ENCODE measurements at regions not wholly inside any gene's neighbourhood (a gene's known extent, or its start where the extent isn't known, plus 50 kb on each side); places are given as distances from the start of the nearest gene placed in this dataset.
"Not testable (repeated sequence)": the region's sequence is repeated elsewhere in the genome, so short reads cannot be mapped to it uniquely, and the experiment has no call there.

GRCh38 chr1:43108080-43108479 lies 64.0 kb downstream of the EBNA1BP2 start:
- Histone ChIP-seq H3K9me3 (no peaks in the 10 kb centered on the region), H3K4me1 (no peaks in the 10 kb centered on the region), H3K27me3 (no peaks in the 10 kb centered on the region), H3K4me3 (no peak overlapping the region), H3K36me3 (no peaks in the 10 kb centered on the region), H3K27ac (no peak overlapping the region)
- DNase-seq (no peak), ATAC-seq (no peak)
- in situ Hi-C loops (cut with MboI; ENCODE audit: low sequenced_read_pairs in 4 of 4) (no loop called here), intact Hi-C loops (cut with DNase I; ENCODE audit: low total_unique reads) (no loop called here)
- TF ChIP-seq CTCF (IDR thresholded peaks at IDR 0.05 in 4 of 5, conservative IDR thresholded peaks at IDR 0.05 in 1 of 5): no peak
- TF ChIP-seq POLR2A (IDR thresholded peaks at IDR 0.05): no peak

- in situ Hi-C loops (cut with MboI; ENCODE audit: low sequenced_read_pairs in 4 of 4): no loop called here
- TF ChIP-seq CTCF (IDR thresholded peaks at IDR 0.05 in 4 of 5, conservative IDR thresholded peaks at IDR 0.05 in 1 of 5): no peak
- TF ChIP-seq POLR2A (IDR thresholded peaks at IDR 0.05): no peak
- DNase-seq: no peak
- ATAC-seq: no peak
- no peaks in the 10 kb centered on the region for H3K36me3 ChIP-seq
- H3K9me3 ChIP-seq: no peaks in the 10 kb centered on the region
- H3K4me3 ChIP-seq: no peak overlapping the region
- intact Hi-C loops (cut with DNase I; ENCODE audit: low total_unique reads): no loop called here
- H3K27me3 ChIP-seq: no peaks in the 10 kb centered on the region
- no peaks in the 10 kb centered on the region for H3K4me1 ChIP-seq
- no peak overlapping the region for H3K27ac ChIP-seq
These were observed 64.4 kb downstream of the EBNA1BP2 start for GRCh38 chr1:43107664-43108063.

GRCh38 chr1:43104027-43104763 lies 67.9 kb downstream of the EBNA1BP2 start:
- intact Hi-C loops (cut with DNase I; ENCODE audit: low total_unique reads): no loop called here
- H3K9me3 ChIP-seq: no peaks in the 10 kb centered on the region
- in situ Hi-C loops (cut with MboI; ENCODE audit: low sequenced_read_pairs in 4 of 4): no loop called here
- TF ChIP-seq CTCF (IDR thresholded peaks at IDR 0.05 in 4 of 5, conservative IDR thresholded peaks at IDR 0.05 in 1 of 5) (no peak), POLR2A (IDR thresholded peaks at IDR 0.05) (no peak)
- H3K4me1 ChIP-seq: no peaks in the 10 kb centered on the region
- H3K27me3 ChIP-seq: no peaks in the 10 kb centered on the region
- H3K4me3 ChIP-seq: no peak overlapping the region
- ATAC-seq (no peak), DNase-seq (no peak)
- H3K27ac ChIP-seq: no peak overlapping the region
- H3K36me3 ChIP-seq: no peaks in the 10 kb centered on the region

- TF ChIP-seq POLR2A (IDR thresholded peaks at IDR 0.05) (no peak), CTCF (IDR thresholded peaks at IDR 0.05 in 4 of 5, conservative IDR thresholded peaks at IDR 0.05 in 1 of 5) (no peak)
- in situ Hi-C loops (cut with MboI; ENCODE audit: low sequenced_read_pairs in 4 of 4): no loop called here
- H3K27ac ChIP-seq: no peak overlapping the region
- H3K36me3 ChIP-seq: no peaks in the 10 kb centered on the region
- no peaks in the 10 kb centered on the region for H3K9me3 ChIP-seq
- H3K4me1 ChIP-seq: no peaks in the 10 kb centered on the region
- H3K27me3 ChIP-seq: no peaks in the 10 kb centered on the region
- no peak overlapping the region for H3K4me3 ChIP-seq
- no peak for ATAC-seq
- intact Hi-C loops (cut with DNase I; ENCODE audit: low total_unique reads): no loop called here
- no peak for DNase-seq
These were observed 71.0 kb downstream of the EBNA1BP2 start for GRCh38 chr1:43101061-43101460.

- Histone ChIP-seq H3K9me3 (no peaks in the 10 kb centered on the region), H3K36me3 (no peaks in the 10 kb centered on the region), H3K27me3 (peaks cover 0 to 2% (median 0%) of the 10 kb centered on the region in 3 donors), H3K4me3 (no peak overlapping the region), H3K4me1 (no peaks in the 10 kb centered on the region), H3K27ac (no peak overlapping the region)
- in situ Hi-C loops (cut with MboI; ENCODE audit: low sequenced_read_pairs in 4 of 4): loop anchor here in 1 of 4 donors (25.0 kb wide), 1 partner anchor 511 kb away; no protein-coding TSS in a partner anchor
- ATAC-seq (no peak), DNase-seq (no peak)
- no peak for TF ChIP-seq CTCF (IDR thresholded peaks at IDR 0.05 in 4 of 5, conservative IDR thresholded peaks at IDR 0.05 in 1 of 5)
- no peak for TF ChIP-seq POLR2A (IDR thresholded peaks at IDR 0.05)
- intact Hi-C loops (cut with DNase I; ENCODE audit: low total_unique reads): no loop called here
These were observed 73.9 kb downstream of the EBNA1BP2 start for GRCh38 chr1:43098200-43098599.

GRCh38 chr1:43096528-43096927 lies 75.6 kb downstream of the EBNA1BP2 start:
- H3K4me1 ChIP-seq; H3K4me3 ChIP-seq; H3K9me3 ChIP-seq; ATAC-seq; intact Hi-C loops (cut with DNase I; ENCODE audit: low total_unique reads); H3K27ac ChIP-seq; H3K27me3 ChIP-seq; DNase-seq; H3K36me3 ChIP-seq: not testable (repeated sequence)
- in situ Hi-C loops (cut with MboI; ENCODE audit: low sequenced_read_pairs in 4 of 4): loop anchor here in 1 of 4 donors (25.0 kb wide), 1 partner anchor 509 kb away; no protein-coding TSS in a partner anchor

GRCh38 chr1:43090812-43091211 lies 81.3 kb downstream of the EBNA1BP2 start:
- H3K9me3 ChIP-seq; H3K27me3 ChIP-seq; H3K4me1 ChIP-seq; H3K27ac ChIP-seq; H3K36me3 ChIP-seq; ATAC-seq; intact Hi-C loops (cut with DNase I; ENCODE audit: low total_unique reads); H3K4me3 ChIP-seq; DNase-seq: not testable (repeated sequence)
- in situ Hi-C loops (cut with MboI; ENCODE audit: low sequenced_read_pairs in 4 of 4): loop anchor here in 1 of 4 donors (25.0 kb wide), 1 partner anchor 504 kb away; no protein-coding TSS in a partner anchor

All from gastrocnemius medialis (tissue), 4 donors.